ENCODE measurements at regions not wholly inside any gene's neighbourhood (a gene's known extent, or its start where the extent isn't known, plus 50 kb on each side); places are given as distances from the start of the nearest gene placed in this dataset.

GRCh38 chr4:120977435-120977997 is 55.0 kb upstream of the PRDM5 start:
- Histone ChIP-seq H3K27ac (no peak overlapping the region), H3K4me3 (replicated peaks in 1 of 3) (no peak overlapping the region), H3K27me3 (no peaks in the 10 kb centered on the region), H3K4me1 (no peaks in the 10 kb centered on the region), H3K36me3 (no peaks in the 10 kb centered on the region), H3K9me3 (no peaks in the 10 kb centered on the region)
- 81 to 86% methylated on average over 2 of the region's 2 CpGs for WGBS, 2 donors
- TF ChIP-seq POLR2A (IDR thresholded peaks at IDR 0.05) = no peak
- peak in 3 of 6 experiments; percentile 30 to 42 (median 37) for TF ChIP-seq CTCF (IDR thresholded peaks at IDR 0.05)
- no peak for DNase-seq
- intact Hi-C loops (cut with DNase I) = no loop called here

GRCh38 chr4:120973207-120973606 is 50.7 kb upstream of the PRDM5 start:
- no peak for TF ChIP-seq POLR2A (IDR thresholded peaks at IDR 0.05)
- TF ChIP-seq CTCF (IDR thresholded peaks at IDR 0.05) = no peak
- Histone ChIP-seq H3K36me3 (no peaks in the 10 kb centered on the region), H3K27me3 (no peaks in the 10 kb centered on the region), H3K4me3 (replicated peaks in 1 of 3) (no peak overlapping the region), H3K4me1 (peaks cover 0 to 4% of the 10 kb centered on the region in 2 donors), H3K27ac (no peak overlapping the region), H3K9me3 (no peaks in the 10 kb centered on the region)
- WGBS, 2 donors = 88 to 94% methylated on average over 1 of the region's 1 CpG
- DNase-seq = no peak
- intact Hi-C loops (cut with DNase I) = no loop called here
